NB4 (cell line): ENCODE measurements at regions not wholly inside any gene's neighbourhood (a gene's known extent, or its start where the extent isn't known, plus 50 kb on each side); places are given as distances from the start of the nearest gene placed in this dataset.

Experiments used
- CTCF ChIP-seq: IDR thresholded peaks from one replicate; pipeline ENCODE4 v1.5.1; 2012; ENCODE audit warnings: low read depth, low read length
- MYC ChIP-seq: IDR thresholded peaks from 2 replicates; pipeline ENCODE4 v1.6.1; 2011; ENCODE audit warnings: low read depth, low read length
- POLR2A ChIP-seq: IDR thresholded peaks from 2 replicates; pipeline ENCODE4 v1.6.1; 2011; ENCODE audit warnings: mild to moderate bottlenecking; ENCODE audit not compliant: insufficient read length; ENCODE audit errors: extremely low read depth

DNA sequence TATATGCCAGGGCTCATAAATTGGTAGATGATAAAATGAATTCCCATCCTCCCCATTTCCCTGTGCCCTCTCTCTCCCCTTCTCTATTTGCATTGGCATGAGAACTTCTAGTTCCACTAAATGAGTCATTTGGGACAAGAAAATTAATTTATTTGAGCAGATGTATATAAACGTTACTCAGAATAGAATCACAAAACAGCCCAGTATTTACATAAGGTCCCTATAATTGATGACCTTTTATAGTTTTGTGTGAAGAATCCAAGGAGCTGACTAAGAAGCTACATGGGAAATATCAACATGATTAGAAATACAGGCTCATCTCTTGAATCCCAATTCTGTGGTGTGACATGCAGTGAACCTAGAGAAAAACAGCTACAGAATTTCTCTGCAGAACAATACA is 617.7 kb upstream of the NR2F2 start:
- TF ChIP-seq POLR2A, result no peak
- no peak for TF ChIP-seq CTCF
- TF ChIP-seq MYC, result no peak
